HG03460 (cell line): ENCODE measurements at regions not wholly inside any gene's neighbourhood (a gene's known extent, or its start where the extent isn't known, plus 50 kb on each side); places are given as distances from the start of the nearest gene placed in this dataset.

Source experiments
- ATAC-seq: cut with Tn5 transposase; IDR thresholded peaks from one replicate; pipeline ENCODE4 v1.9.1; 2021; ENCODE audit not compliant: unreplicated experiment

- ATAC-seq, result no peak
Observed at GRCh38 chr3:69443457-69443920, 57.6 kb upstream of the FRMD4B start.

- ATAC-seq, result no peak
Observed at GRCh38 chr3:69442771-69443311, 57.0 kb upstream of the FRMD4B start.

- no peak for ATAC-seq
Observed at GRCh38 chr3:69441732-69442131, 55.8 kb upstream of the FRMD4B start.

DNA sequence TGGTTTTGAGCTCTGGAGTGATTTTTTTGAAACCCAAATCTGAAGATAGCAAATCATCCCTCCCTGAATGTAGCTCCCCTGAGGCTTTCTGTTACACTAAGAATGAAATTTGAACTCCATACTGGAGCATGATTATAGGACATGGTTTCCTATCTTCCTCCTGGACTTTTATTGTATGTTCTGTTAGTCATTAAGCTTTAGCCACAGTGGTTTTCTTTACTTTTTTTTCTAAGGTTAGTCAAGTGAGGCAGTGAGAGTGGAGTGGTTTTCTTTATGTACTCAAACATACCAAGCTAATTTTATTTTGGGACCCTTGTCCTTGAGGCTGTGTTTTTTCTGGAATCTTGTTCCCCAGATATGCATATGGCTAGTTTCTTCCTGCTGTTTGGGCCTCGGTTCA, 55.2 kb upstream of the FRMD4B start:
- ATAC-seq, result no peak

DNA sequence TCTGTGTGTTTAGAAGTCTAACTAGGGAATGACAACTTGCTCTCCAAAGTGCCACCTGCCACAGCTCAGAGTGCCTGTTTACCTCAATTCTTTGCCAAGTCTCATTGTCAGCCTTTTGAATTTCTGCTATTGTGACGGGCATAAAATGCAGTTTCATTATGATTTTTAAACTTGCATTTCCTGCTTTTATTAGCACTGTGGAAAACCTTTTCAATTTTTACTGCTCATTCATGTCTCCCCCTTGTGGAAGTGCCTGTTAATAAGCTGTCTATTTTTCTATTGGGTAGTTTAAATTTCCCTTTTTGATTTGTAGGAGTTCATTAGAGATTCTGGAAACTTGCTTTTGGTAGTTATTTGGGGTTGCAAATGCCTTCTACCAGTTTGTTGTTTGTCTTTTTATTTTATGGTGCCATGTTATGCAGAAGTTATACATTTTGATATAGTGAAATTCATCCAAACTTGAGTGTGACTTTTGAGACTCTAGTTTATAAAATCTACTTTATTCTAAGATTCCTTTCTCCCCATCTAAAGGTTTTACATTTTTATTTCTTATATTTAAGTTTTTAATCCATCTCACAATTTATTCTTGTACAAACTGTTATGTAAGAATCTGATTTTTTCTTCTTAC, 53.9 kb upstream of the FRMD4B start:
- ATAC-seq, result no peak

GRCh38 chr3:69438476-69438875, 52.6 kb upstream of the FRMD4B start:
- no peak for ATAC-seq

DNA sequence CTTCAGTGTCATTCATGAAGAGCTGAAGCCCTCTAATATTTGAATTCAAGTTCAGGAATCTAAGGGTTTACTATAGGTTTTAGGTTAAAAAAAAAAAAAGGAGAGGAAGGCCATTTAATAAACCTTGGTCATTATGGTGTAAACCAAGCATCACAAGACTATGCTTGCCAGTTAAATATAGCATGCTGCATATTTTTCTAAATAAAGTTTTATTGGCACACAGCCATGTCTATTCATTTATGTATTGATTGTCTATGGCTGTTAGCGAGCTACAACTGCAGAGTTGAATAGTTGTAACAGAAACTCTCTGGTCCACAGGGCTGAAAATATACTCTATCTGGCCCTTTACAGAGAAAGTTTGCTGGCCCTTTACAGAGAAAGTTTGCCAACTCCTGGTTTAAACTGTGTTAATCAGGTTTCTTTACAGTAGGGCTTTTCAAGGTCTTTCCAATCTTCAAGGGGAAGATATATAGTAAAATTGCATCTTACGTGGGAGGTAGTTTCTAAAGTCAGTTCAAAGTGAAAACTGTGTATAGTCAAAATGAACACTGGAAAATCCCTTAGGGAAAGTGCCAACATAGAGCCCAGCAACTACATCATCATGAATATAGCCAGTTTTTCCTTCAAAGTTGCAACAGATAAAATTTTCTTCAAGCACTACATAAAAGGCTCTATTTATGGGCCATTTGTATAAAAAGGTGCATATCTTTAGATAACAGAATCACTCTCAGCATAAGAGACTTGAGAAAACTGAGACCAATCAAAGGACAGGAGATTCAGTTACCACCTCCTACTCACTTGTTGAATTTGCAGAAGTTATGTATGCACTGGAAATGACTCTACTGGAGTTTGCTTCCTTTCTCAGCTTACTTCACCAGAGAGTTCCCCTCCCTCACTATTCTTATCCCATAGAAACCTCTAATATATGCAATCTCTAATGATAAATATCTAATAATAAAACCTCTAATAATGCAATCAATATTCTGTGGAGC, 49.7 kb upstream of the FRMD4B start:
- ATAC-seq, result peak; percentile 43
